Astrocyte (in vitro differentiated cells and primary cell): ENCODE measurements at regions not wholly inside any gene's neighbourhood (a gene's known extent, or its start where the extent isn't known, plus 50 kb on each side); places are given as distances from the start of the nearest gene placed in this dataset.
A peak's percentile ranks its signal among the peaks of the same experiment; 100 is the strongest.
"Not testable (repeated sequence)": the region's sequence is repeated elsewhere in the genome, so short reads cannot be mapped to it uniquely, and the experiment has no call there.

ENCODE experiments used
- DNase-seq: peaks from one replicate; pipeline ENCODE4 v3.0.0-alpha.2; 2010; ENCODE audit warnings: low read depth
- FAIRE-seq: peaks from 2 replicates; lab custom pipeline; 2011; peaks lifted over from hg19 to GRCh38; lab: Jason Lieb, UNC
- H2AFZ ChIP-seq: 2 replicates; pipeline ENCODE4 v1.6.0; 2012; ENCODE audit warnings: low read depth, low read length, inconsistent platforms
- H3K27ac ChIP-seq: 2 replicates; pipeline ENCODE4 v1.5.1; 2011; ENCODE audit warnings: low read depth, low read length, inconsistent platforms
- H3K27me3 ChIP-seq: 2 replicates; pipeline ENCODE4 v1.6.0; 2011; ENCODE audit warnings: low read length, inconsistent platforms; ENCODE audit not compliant: insufficient read depth
- H3K36me3 ChIP-seq: 2 replicates; pipeline ENCODE4 v1.5.1; 2011; ENCODE audit warnings: low read length, inconsistent platforms; ENCODE audit not compliant: insufficient read depth
- H3K4me1 ChIP-seq: 2 replicates; pipeline ENCODE4 v1.5.1; 2011; ENCODE audit warnings: low read length, inconsistent platforms; ENCODE audit not compliant: insufficient read depth
- H3K4me2 ChIP-seq: 2 replicates; pipeline ENCODE4 v1.6.0; 2012; ENCODE audit warnings: low read length, inconsistent platforms
- H3K4me3 ChIP-seq: 2 replicates; pipeline ENCODE4 v1.5.1; 2011; ENCODE audit warnings: low read depth, mild to moderate bottlenecking, low read length, inconsistent platforms; ENCODE audit not compliant: insufficient read depth
- H3K79me2 ChIP-seq: 2 replicates; pipeline ENCODE4 v1.6.0; 2012; ENCODE audit warnings: mild to moderate bottlenecking, low read length, inconsistent platforms; ENCODE audit not compliant: insufficient read depth
- H3K9ac ChIP-seq: 2 replicates; pipeline ENCODE4 v1.6.0; 2012; ENCODE audit warnings: mild to moderate bottlenecking, low read length, inconsistent platforms
- H3K9me3 ChIP-seq: 2 replicates; pipeline ENCODE4 v1.5.1; 2012; ENCODE audit warnings: low read depth, mild to moderate bottlenecking, low read length, inconsistent platforms; ENCODE audit not compliant: insufficient read depth
- H4K20me1 ChIP-seq: 2 replicates; pipeline ENCODE4 v1.6.0; 2012; ENCODE audit warnings: low read length, inconsistent platforms; ENCODE audit not compliant: insufficient read depth
- H3K27ac Mint-ChIP-seq: one replicate; pipeline ENCODE4 v1.8.0; 2021; ENCODE audit warnings: mild to moderate bottlenecking, mixed read lengths; ENCODE audit not compliant: unreplicated experiment
- H3K27me3 Mint-ChIP-seq: one replicate; pipeline ENCODE4 v1.8.0; 2021; ENCODE audit warnings: low read depth, mixed read lengths; ENCODE audit not compliant: unreplicated experiment
- H3K36me3 Mint-ChIP-seq: one replicate; pipeline ENCODE4 v1.8.0; 2021; ENCODE audit warnings: low read depth, mixed read lengths; ENCODE audit not compliant: unreplicated experiment
- H3K4me1 Mint-ChIP-seq: one replicate; pipeline ENCODE4 v1.8.0; 2021; ENCODE audit warnings: low read depth, mixed read lengths; ENCODE audit not compliant: unreplicated experiment
- H3K4me3 Mint-ChIP-seq: one replicate; pipeline ENCODE4 v1.8.0; 2021; ENCODE audit warnings: mild to moderate bottlenecking, moderate library complexity, mixed read lengths; ENCODE audit not compliant: unreplicated experiment
- H3K9me3 Mint-ChIP-seq: one replicate; pipeline ENCODE4 v1.8.0; 2021; ENCODE audit warnings: mild to moderate bottlenecking, mixed read lengths; ENCODE audit not compliant: unreplicated experiment
- CTCF ChIP-seq: IDR thresholded peaks from 2 replicates; pipeline ENCODE4 v1.5.1; 2011; ENCODE audit warnings: low read depth, mild to moderate bottlenecking, inconsistent platforms, low read length, moderate library complexity; ENCODE audit not compliant: insufficient read depth
- EZH2 ChIP-seq: IDR thresholded peaks from 2 replicates; pipeline ENCODE4 v1.6.1; 2012; ENCODE audit warnings: mild to moderate bottlenecking, low read length, inconsistent platforms; ENCODE audit not compliant: insufficient read depth

DNA sequence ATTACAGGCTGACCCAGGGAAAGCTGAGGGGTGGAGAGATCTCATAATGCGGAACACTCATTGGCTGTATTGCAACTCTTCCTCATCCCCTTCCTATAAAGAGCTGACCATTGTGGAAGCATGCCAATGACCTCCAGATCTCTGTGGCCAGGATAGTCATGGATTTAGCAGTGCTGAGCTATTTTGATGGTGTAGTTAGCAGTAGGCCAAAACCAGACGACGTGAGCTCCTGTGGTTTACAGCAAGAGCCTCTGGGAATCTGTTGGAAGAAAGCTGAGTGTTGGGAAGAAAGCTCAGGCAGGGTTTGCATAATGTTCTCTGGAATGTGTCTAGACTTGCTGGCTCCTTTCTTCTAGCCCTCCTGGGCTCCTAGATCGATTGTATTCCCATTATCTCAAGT lies 187.5 kb upstream of the GPC6 start:
- peak; percentile 62 for FAIRE-seq

GRCh38 chr13:93041566-93041965 lies 185.0 kb upstream of the GPC6 start:
- H2AFZ ChIP-seq, H3K4me3 Mint-ChIP-seq, H3K9ac ChIP-seq, DNase-seq, H3K27me3 Mint-ChIP-seq, H3K9me3 ChIP-seq, H4K20me1 ChIP-seq, FAIRE-seq, H3K79me2 ChIP-seq, H3K27me3 ChIP-seq, H3K27ac ChIP-seq, H3K4me1 ChIP-seq, H3K27ac Mint-ChIP-seq, H3K4me2 ChIP-seq, H3K36me3 ChIP-seq, H3K36me3 Mint-ChIP-seq, H3K4me3 ChIP-seq: not testable (repeated sequence)
- H3K9me3 Mint-ChIP-seq, result peaks cover 15% of the 10 kb centered on the region
- peaks cover 11% of the 10 kb centered on the region for H3K4me1 Mint-ChIP-seq

More for the DNA sequence above, 187.5 kb upstream of the GPC6 start:
- Histone ChIP-seq H3K36me3 (no peaks in the 10 kb centered on the region), H4K20me1 (no peaks in the 10 kb centered on the region), H3K27ac (no peak overlapping the region), H2AFZ (no peak overlapping the region), H3K27me3 (no peaks in the 10 kb centered on the region), H3K4me2 (no peak overlapping the region), H3K9ac (no peak overlapping the region), H3K79me2 (no peaks in the 10 kb centered on the region), H3K4me3 (no peak overlapping the region), H3K9me3 (no peaks in the 10 kb centered on the region), H3K4me1 (no peaks in the 10 kb centered on the region)
- Mint-ChIP-seq H3K27ac (peak overlapping the region; percentile 83), H3K36me3 (no peaks in the 10 kb centered on the region), H3K27me3 (no peaks in the 10 kb centered on the region), H3K4me3 (no peak overlapping the region), H3K4me1 (peaks cover 3% of the 10 kb centered on the region), H3K9me3 (peaks cover 11% of the 10 kb centered on the region)
- TF ChIP-seq EZH2 (no peak), CTCF (no peak)
- DNase-seq, result peak; percentile 96

- Histone ChIP-seq H3K79me2 (no peaks in the 10 kb centered on the region), H3K9me3 (no peaks in the 10 kb centered on the region), H3K27ac (no peak overlapping the region), H3K4me1 (no peaks in the 10 kb centered on the region), H3K9ac (no peak overlapping the region), H3K36me3 (no peaks in the 10 kb centered on the region), H3K4me2 (no peak overlapping the region), H2AFZ (no peak overlapping the region), H3K4me3 (no peak overlapping the region), H4K20me1 (no peaks in the 10 kb centered on the region), H3K27me3 (no peaks in the 10 kb centered on the region)
- Mint-ChIP-seq H3K9me3 (peaks cover 13% of the 10 kb centered on the region), H3K27me3 (no peaks in the 10 kb centered on the region), H3K36me3 (no peaks in the 10 kb centered on the region), H3K27ac (no peak overlapping the region), H3K4me3 (no peak overlapping the region), H3K4me1 (peaks cover 8% of the 10 kb centered on the region)
- DNase-seq, result peak; percentile 53
- no peak for FAIRE-seq
- no peak for TF ChIP-seq CTCF
- TF ChIP-seq EZH2, result no peak
Observed at GRCh38 chr13:93045836-93046235, 180.8 kb upstream of the GPC6 start.
